GM19395 (cell line): ENCODE measurements at regions not wholly inside any gene's neighbourhood (a gene's known extent, or its start where the extent isn't known, plus 50 kb on each side); places are given as distances from the start of the nearest gene placed in this dataset.
A peak's percentile ranks its signal among the peaks of the same experiment; 100 is the strongest.

Experiments used
- ATAC-seq: cut with Tn5 transposase; IDR thresholded peaks from one replicate; pipeline ENCODE4 v1.9.1; 2021; ENCODE audit warnings: mild to moderate bottlenecking, moderate library complexity; ENCODE audit not compliant: unreplicated experiment

- no peak for ATAC-seq
Observed at GRCh38 chr12:77578466-77579220, 252.1 kb upstream of the NAV3 start.

- no peak for ATAC-seq
Observed at GRCh38 chr12:77577791-77578190, 252.9 kb upstream of the NAV3 start.

GRCh38 chr12:77575376-77575919 is 255.2 kb upstream of the NAV3 start:
- no peak for ATAC-seq

GRCh38 chr12:77572371-77572770 is 258.3 kb upstream of the NAV3 start:
- ATAC-seq, result no peak

- ATAC-seq, result no peak
Observed at GRCh38 chr12:77571768-77572167, 258.9 kb upstream of the NAV3 start.

GRCh38 chr12:77571127-77571526 is 259.6 kb upstream of the NAV3 start:
- no peak for ATAC-seq

- no peak for ATAC-seq
Observed at GRCh38 chr12:77569876-77570275, 260.8 kb upstream of the NAV3 start.

- ATAC-seq, result no peak
Observed at GRCh38 chr12:77560714-77561113, 270.0 kb upstream of the NAV3 start.

GRCh38 chr12:77559400-77560074 is 271.2 kb upstream of the NAV3 start:
- ATAC-seq, result no peak

- no peak for ATAC-seq
Observed at GRCh38 chr12:77555074-77555473, 275.6 kb upstream of the NAV3 start.

GRCh38 chr12:77553976-77554619 is 276.6 kb upstream of the NAV3 start:
- ATAC-seq, result peak; percentile 100

- ATAC-seq, result no peak
Observed at GRCh38 chr12:77549383-77550128, 281.1 kb upstream of the NAV3 start.

GRCh38 chr12:77548797-77549196 is 281.9 kb upstream of the NAV3 start:
- ATAC-seq, result no peak

- no peak for ATAC-seq
Observed at GRCh38 chr12:77540097-77540496, 290.6 kb upstream of the NAV3 start.

GRCh38 chr12:77537663-77538062 is 293.0 kb upstream of the NAV3 start:
- no peak for ATAC-seq

GRCh38 chr12:77535734-77536133 is 295.0 kb upstream of the NAV3 start:
- no peak for ATAC-seq

GRCh38 chr12:77531912-77532311 is 298.8 kb upstream of the NAV3 start:
- ATAC-seq, result no peak

- ATAC-seq, result no peak
Observed at GRCh38 chr12:77522247-77522646, 308.4 kb upstream of the NAV3 start.

GRCh38 chr12:77521508-77522115 is 309.1 kb upstream of the NAV3 start:
- ATAC-seq, result no peak

GRCh38 chr12:77514511-77514910 is 316.2 kb upstream of the NAV3 start:
- ATAC-seq, result no peak

GRCh38 chr12:77510985-77511384 is 319.7 kb upstream of the NAV3 start:
- no peak for ATAC-seq
